Epithelial cell of esophagus (primary cell): ENCODE measurements at regions not wholly inside any gene's neighbourhood (a gene's known extent, or its start where the extent isn't known, plus 50 kb on each side); places are given as distances from the start of the nearest gene placed in this dataset.
A peak's percentile ranks its signal among the peaks of the same experiment; 100 is the strongest.

ENCODE experiments used
- DNase-seq: peaks from one replicate; pipeline ENCODE4 v3.0.0; 2010; ENCODE audit warnings: low read depth
- H3K4me3 ChIP-seq: 2 replicates; pipeline ENCODE4 v1.5.1; 2011; ENCODE audit warnings: mild to moderate bottlenecking, low read length, control low read depth
- TF ChIP-seq, protein P1 (sequence below): IDR thresholded peaks from 2 replicates; pipeline ENCODE4 v1.5.1; 2011; ENCODE audit warnings: low read depth, mild to moderate bottlenecking, low read length, control low read depth, inconsistent platforms; ENCODE audit not compliant: insufficient read depth; ENCODE audit errors: missing control alignments

DNA sequence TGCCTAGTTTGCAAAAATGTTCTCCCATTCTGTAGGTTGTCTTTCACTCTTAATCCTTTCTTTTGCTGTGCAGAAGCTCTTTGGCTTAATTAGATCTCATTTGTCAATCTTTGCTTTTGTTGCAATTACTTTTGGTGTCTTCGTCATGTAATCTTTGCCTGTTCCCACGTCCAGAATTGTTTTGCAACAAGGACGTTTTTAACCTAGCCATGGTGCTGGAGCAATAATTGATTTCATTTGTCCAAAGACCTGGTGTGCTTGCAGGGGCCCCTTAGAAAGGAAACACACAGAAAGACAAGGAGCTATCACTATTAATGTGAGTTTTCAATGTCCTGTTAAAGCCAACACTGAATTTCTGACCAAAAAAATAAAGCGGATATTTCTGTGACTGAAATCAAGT, 89.1 kb upstream of the GALNT15 start:
- DNase-seq, result no peak
- TF ChIP-seq, protein P1, sequence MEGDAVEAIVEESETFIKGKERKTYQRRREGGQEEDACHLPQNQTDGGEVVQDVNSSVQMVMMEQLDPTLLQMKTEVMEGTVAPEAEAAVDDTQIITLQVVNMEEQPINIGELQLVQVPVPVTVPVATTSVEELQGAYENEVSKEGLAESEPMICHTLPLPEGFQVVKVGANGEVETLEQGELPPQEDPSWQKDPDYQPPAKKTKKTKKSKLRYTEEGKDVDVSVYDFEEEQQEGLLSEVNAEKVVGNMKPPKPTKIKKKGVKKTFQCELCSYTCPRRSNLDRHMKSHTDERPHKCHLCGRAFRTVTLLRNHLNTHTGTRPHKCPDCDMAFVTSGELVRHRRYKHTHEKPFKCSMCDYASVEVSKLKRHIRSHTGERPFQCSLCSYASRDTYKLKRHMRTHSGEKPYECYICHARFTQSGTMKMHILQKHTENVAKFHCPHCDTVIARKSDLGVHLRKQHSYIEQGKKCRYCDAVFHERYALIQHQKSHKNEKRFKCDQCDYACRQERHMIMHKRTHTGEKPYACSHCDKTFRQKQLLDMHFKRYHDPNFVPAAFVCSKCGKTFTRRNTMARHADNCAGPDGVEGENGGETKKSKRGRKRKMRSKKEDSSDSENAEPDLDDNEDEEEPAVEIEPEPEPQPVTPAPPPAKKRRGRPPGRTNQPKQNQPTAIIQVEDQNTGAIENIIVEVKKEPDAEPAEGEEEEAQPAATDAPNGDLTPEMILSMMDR, result no peak
- no peak overlapping the region for H3K4me3 ChIP-seq

DNA sequence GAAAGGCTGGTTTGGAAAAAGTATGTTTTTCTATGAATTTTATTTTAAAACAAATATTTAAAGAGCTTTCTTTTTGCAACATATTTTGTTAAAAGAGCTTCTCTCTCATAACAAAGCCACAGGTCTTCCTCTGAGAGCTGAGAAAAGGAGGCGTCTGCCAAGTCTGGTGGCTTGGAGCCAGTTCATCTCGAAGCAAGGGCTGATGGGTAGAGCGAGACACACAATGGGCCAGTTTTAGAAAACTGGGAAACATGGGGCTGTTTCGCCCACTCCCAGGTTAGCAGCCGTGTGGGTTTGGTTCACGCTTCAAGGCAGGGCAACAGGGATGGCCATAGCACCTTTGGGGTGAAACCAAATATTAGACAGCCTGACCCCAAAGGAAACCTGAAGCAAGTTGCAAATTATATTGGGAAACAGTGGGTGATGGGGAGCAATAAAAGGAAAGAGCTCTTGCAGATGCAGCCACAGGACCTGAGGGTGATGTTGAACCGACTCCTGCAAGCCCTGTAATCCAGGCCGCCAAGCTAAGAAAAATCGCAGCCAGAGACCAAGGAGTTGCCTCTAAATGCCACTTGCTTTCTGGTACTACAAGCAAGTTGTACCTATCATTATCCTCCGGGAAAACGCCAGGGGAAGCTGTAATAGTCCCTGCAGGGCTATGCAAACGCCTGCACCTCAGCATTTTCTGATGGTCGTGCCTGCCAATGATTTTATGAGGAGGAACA, 88.4 kb upstream of the GALNT15 start:
- no peak for DNase-seq
- no peak overlapping the region for H3K4me3 ChIP-seq
- TF ChIP-seq, protein P1, result no peak

DNA sequence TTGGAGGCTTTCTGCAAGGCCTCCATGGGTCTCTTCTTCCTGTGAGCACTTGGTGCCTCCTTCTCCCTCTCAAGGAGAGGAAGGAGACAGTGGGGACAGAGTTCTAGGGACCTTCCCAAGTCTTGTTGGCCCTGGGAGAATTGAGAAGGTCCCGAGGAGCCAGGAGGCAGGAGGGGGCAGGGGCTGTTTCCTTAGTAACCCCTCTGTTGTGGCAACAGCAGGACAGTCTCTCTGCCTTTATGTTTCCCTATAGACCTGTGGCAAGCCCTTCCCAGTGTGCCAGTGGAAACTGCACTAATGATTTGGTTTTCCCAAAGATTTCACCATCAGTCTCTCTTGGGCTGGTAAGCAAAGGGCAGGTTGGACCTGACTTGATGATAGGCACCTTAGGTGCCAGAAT, 87.8 kb upstream of the GALNT15 start:
- TF ChIP-seq, protein P1, result no peak
- DNase-seq, result no peak
- no peak overlapping the region for H3K4me3 ChIP-seq

DNA sequence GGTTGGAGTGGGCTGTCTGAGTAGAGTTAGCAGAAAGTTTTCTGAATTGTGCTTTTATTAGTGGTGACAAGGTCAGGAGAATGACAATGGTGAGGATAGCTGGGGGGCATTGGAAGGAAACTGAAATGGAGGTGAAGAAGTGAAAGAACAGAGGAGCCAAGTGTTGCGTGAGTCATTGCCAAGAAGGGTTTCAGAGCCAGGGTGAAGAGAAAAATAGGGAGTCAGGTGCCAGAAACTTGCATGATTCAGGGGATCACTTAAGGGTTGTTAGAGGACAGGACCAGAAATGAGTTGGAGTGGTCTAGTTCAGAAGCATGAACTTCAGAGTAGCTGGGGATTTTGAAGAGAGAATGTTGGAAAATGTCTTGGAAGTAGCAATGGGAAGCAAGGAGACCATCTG, 86.0 kb upstream of the GALNT15 start:
- TF ChIP-seq, protein P1, result no peak
- no peak overlapping the region for H3K4me3 ChIP-seq
- DNase-seq, result peak; percentile 19

DNA sequence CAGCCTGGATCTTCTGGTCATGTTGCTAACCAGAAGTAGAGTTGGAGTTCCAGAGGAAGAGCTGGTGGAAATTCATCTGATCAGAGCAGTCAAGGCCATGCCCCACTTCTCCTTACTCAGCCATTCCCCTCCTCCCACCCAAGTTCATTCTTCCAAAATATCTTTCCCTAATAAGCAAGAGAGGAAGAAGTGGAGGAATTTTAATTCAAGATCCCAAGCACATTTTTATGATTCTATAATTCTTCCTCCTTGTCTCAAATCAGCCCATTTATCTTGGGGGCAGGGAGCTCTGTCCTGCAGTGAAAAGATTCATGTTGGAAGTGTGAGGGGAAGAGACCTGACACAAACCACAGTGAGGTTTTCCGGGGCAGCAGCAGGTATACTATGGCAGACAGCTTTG, 85.0 kb upstream of the GALNT15 start:
- H3K4me3 ChIP-seq, result no peak overlapping the region
- TF ChIP-seq, protein P1, result no peak
- DNase-seq, result no peak

DNA sequence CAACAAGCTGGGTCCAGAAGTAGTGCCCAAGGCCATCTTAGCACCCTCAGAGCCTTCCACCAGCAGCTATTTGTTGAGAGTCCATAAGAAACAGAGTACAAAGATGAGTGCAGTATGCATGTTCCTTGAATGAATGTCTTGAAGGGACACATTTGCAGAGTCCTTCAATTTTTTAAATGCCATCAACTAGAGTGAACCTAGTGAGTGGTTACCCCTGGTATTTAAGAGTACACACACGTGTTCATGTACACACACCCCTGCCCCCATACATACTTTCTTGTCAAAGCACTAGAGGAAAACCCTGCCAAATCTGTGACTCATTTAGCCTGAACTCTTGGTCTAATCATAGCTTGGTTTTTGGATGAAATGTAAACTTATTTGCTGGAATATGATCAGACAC, 84.5 kb upstream of the GALNT15 start:
- TF ChIP-seq, protein P1, result no peak
- DNase-seq, result peak; percentile 86
- H3K4me3 ChIP-seq, result no peak overlapping the region

DNA sequence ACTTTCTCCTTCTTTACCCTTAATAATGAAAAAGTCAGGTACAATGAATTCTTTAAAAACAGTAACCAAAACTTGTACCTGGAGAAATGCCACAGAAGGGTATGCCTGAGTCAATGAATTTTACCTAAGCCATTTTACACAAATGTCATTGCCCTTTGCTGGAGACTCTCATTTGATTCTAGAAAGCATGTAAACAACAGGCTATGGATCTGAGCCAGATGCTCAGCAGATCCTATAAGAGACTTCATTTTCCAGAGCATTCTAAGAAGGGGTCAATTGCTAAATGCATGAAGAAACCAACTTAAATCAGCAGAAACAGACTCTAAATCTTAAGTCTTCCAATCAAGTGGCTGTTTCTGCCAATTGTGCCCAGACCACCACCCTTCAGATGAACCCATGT, 83.8 kb upstream of the GALNT15 start:
- TF ChIP-seq, protein P1, result no peak
- no peak overlapping the region for H3K4me3 ChIP-seq
- DNase-seq, result no peak
